OCI-LY1 (cell line): ENCODE measurements at regions not wholly inside any gene's neighbourhood (a gene's known extent, or its start where the extent isn't known, plus 50 kb on each side); places are given as distances from the start of the nearest gene placed in this dataset.

Experiments
- H2AFZ ChIP-seq: fragments of 200-600 bp; sonication (generic), shearing (Covaris generic); 2 replicates; pipeline ENCODE4 v1.6.0; 2014; ENCODE audit warnings: antibody characterized with exemption, mild to moderate bottlenecking, low read length
- H3F3A ChIP-seq: fragments of 200-600 bp; sonication (generic), shearing (Covaris generic); 2 replicates; pipeline ENCODE4 v1.6.0; 2014; ENCODE audit warnings: mild to moderate bottlenecking, antibody characterized with exemption, low read length, moderate library complexity; ENCODE audit not compliant: insufficient read depth
- H3K27ac ChIP-seq: fragments of 200-600 bp; sonication (generic); 2 replicates; pipeline ENCODE4 v1.5.1; 2014; ENCODE audit warnings: low read length, mixed run types, mild to moderate bottlenecking, low read depth; ENCODE audit not compliant: poor library complexity, severe bottlenecking
- H3K27me3 ChIP-seq: fragments of 200-600 bp; sonication (generic); 2 replicates; pipeline ENCODE4 v1.6.0; 2014; ENCODE audit warnings: antibody characterized with exemption, mild to moderate bottlenecking, low read length, moderate library complexity; ENCODE audit not compliant: insufficient read depth
- H3K36me3 ChIP-seq: fragments of 200-600 bp; sonication (generic); 2 replicates; pipeline ENCODE4 v1.6.1; 2014; ENCODE audit warnings: mild to moderate bottlenecking, antibody characterized with exemption, low read length, moderate library complexity, mixed read lengths; ENCODE audit not compliant: insufficient read depth
- H3K4me1 ChIP-seq: fragments of 200-600 bp; sonication (generic); 2 replicates; pipeline ENCODE4 v1.5.1; 2014; ENCODE audit warnings: mild to moderate bottlenecking, low read length, moderate library complexity; ENCODE audit not compliant: insufficient read depth, severe bottlenecking
- H3K4me2 ChIP-seq: fragments of 200-600 bp; sonication (generic), shearing (Covaris generic); 2 replicates; pipeline ENCODE4 v1.6.1; 2014; ENCODE audit warnings: low read length
- H3K4me3 ChIP-seq: fragments of 200-600 bp; sonication (generic); 2 replicates; pipeline ENCODE4 v1.5.1; 2014; ENCODE audit warnings: low read length, low read depth, mild to moderate bottlenecking, mixed read lengths; ENCODE audit not compliant: poor library complexity, severe bottlenecking
- H3K79me2 ChIP-seq: fragments of 200-600 bp; shearing (Covaris generic); 2 replicates; pipeline ENCODE4 v1.6.1; 2016; ENCODE audit warnings: mixed run types, low read length, mixed read lengths; ENCODE audit not compliant: insufficient read depth
- H3K9ac ChIP-seq: fragments of 200-600 bp; sonication (generic), shearing (Covaris generic); 2 replicates; pipeline ENCODE4 v1.6.1; 2014; ENCODE audit warnings: mild to moderate bottlenecking, low read length, mixed read lengths
- H3K9me2 ChIP-seq: fragments of 200-600 bp; sonication (generic), shearing (Covaris generic); 2 replicates; pipeline ENCODE4 v1.6.1; 2014; ENCODE audit warnings: low read depth, mild to moderate bottlenecking, low read length, mixed read lengths
- H3K9me3 ChIP-seq: fragments of 200-600 bp; shearing (Covaris generic); 2 replicates; pipeline ENCODE4 v1.6.1; 2014; ENCODE audit warnings: low read length, mixed read lengths
- H4K20me1 ChIP-seq: fragments of 200-600 bp; sonication (generic), shearing (Covaris generic); 2 replicates; pipeline ENCODE4 v1.6.0; 2016; ENCODE audit warnings: mild to moderate bottlenecking, low read length; ENCODE audit not compliant: insufficient read depth
- CTCF ChIP-seq: fragments of 200-600 bp; sonication (generic), shearing (Covaris generic); IDR thresholded peaks from 2 replicates; pipeline ENCODE4 v1.5.1; 2017; ENCODE audit warnings: mild to moderate bottlenecking, antibody characterized with exemption, low read length, moderate library complexity, mixed read lengths
- EZH2 ChIP-seq: fragments of 200-600 bp; sonication (generic), shearing (Covaris generic); IDR thresholded peaks from 2 replicates; pipeline ENCODE4 v1.8.0; 2017; ENCODE audit warnings: borderline replicate concordance, mixed run types, mild to moderate bottlenecking, antibody characterized with exemption, low read length, moderate library complexity, mixed read lengths

- H3K9me2 ChIP-seq = no peaks in the 10 kb centered on the region
Measured at GRCh38 chr4:164683040-164683439, 70.9 kb upstream of the SMIM31 start.

GRCh38 chr4:164695650-164696049 lies 58.3 kb upstream of the SMIM31 start:
- H3F3A ChIP-seq = no peaks in the 10 kb centered on the region
- H3K4me3 ChIP-seq = no peak overlapping the region
- no peaks in the 10 kb centered on the region for H4K20me1 ChIP-seq
- H3K36me3 ChIP-seq = no peaks in the 10 kb centered on the region
- no peak overlapping the region for H2AFZ ChIP-seq
- no peaks in the 10 kb centered on the region for H3K9me3 ChIP-seq
- no peak overlapping the region for H3K27ac ChIP-seq
- H3K79me2 ChIP-seq = no peaks in the 10 kb centered on the region
- no peaks in the 10 kb centered on the region for H3K9me2 ChIP-seq
- no peak overlapping the region for H3K9ac ChIP-seq
- TF ChIP-seq CTCF (no peak), EZH2 (no peak)
- no peak overlapping the region for H3K4me2 ChIP-seq
- no peaks in the 10 kb centered on the region for H3K27me3 ChIP-seq
- H3K4me1 ChIP-seq = no peaks in the 10 kb centered on the region

More at GRCh38 chr4:164683040-164683439, 70.9 kb upstream of the SMIM31 start:
- Histone ChIP-seq H3K4me2 (no peak overlapping the region), H4K20me1 (no peaks in the 10 kb centered on the region), H3K27ac (no peak overlapping the region), H3K79me2 (no peaks in the 10 kb centered on the region), H3K9me3 (no peaks in the 10 kb centered on the region), H3K4me1 (no peaks in the 10 kb centered on the region), H3K36me3 (no peaks in the 10 kb centered on the region), H3K9ac (no peak overlapping the region), H3K4me3 (no peak overlapping the region), H3F3A (no peaks in the 10 kb centered on the region), H2AFZ (no peak overlapping the region), H3K27me3 (no peaks in the 10 kb centered on the region)
- TF ChIP-seq CTCF (no peak), EZH2 (no peak)

- Histone ChIP-seq H3K27ac (no peak overlapping the region), H4K20me1 (no peaks in the 10 kb centered on the region), H3K79me2 (no peaks in the 10 kb centered on the region), H2AFZ (no peak overlapping the region), H3K9me2 (no peaks in the 10 kb centered on the region), H3K4me2 (no peak overlapping the region), H3K4me1 (no peaks in the 10 kb centered on the region), H3F3A (no peaks in the 10 kb centered on the region), H3K27me3 (no peaks in the 10 kb centered on the region), H3K36me3 (no peaks in the 10 kb centered on the region), H3K9me3 (no peaks in the 10 kb centered on the region), H3K4me3 (no peak overlapping the region), H3K9ac (no peak overlapping the region)
- TF ChIP-seq EZH2 (no peak), CTCF (peak; percentile 55)
Measured at GRCh38 chr4:164700471-164700870, 53.5 kb upstream of the SMIM31 start.
